ENCODE measurements at regions not wholly inside any gene's neighbourhood (a gene's known extent, or its start where the extent isn't known, plus 50 kb on each side); places are given as distances from the start of the nearest gene placed in this dataset.

DNA sequence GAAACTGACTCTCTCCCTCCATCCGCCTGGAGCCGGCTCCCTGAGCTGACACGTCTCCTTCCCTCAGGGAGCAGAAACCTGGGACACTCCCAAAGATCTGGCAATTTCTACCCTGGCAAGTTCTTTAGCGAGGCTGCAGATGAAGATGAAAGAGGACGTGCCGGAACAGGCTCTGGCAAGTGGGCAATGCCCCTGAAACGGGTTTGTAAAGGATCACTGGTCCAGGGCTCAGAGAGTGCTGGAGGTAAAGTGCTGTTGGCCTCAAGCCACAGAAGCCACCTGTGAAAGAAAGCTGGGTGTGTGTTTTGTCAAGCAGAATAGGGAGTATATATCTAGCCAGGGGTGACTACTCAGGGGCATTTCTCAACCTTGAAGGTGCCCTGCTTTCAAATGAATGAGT, 131.4 kb upstream of the ATP6AP2 start:
- DNase-seq: no peak

- DNase-seq: no peak
Observed at GRCh38 chrX:40448793-40449192, 132.0 kb upstream of the ATP6AP2 start.

DNA sequence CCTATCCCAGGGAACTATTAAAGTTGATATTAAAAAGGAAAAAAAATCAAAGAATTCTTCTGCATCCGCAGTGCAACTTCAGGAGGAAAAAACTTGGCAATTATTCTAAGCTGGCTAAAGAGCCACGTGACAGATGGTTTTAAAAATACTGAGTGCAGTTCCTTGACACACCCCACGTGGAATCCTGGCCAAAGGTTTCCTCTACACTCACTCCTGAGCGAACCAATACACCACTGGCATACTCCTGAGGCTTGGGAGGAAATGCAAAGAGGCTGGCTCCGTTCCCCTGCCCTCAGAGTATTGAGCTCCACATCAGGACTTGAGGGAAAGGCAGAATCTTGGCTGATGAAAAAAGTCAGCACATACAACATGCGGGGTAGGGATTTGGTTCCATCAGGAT, 133.8 kb upstream of the ATP6AP2 start:
- DNase-seq: no peak

- DNase-seq: no peak
Observed at GRCh38 chrX:40445691-40446090, 135.1 kb upstream of the ATP6AP2 start.

GRCh38 chrX:40444798-40445496, 135.8 kb upstream of the ATP6AP2 start:
- no peak for DNase-seq

DNA sequence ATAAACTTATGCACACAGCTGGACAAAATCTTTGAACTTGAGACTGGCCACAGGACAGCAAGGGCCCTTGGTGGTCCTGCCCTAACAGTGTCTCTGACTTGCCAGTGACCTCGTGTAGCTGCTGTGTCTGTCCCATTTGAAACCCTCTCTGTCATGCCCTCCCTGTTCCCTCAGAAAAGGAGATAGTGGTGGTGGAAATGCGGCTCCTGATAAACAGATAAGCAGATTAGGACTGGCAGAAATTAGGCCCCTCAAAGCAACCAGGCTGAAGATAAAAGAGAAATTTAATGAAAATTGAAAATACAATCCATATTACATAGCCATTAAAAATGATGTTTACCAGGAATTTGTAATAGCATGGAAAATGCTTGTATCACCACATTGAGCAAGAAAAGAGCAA, 136.6 kb upstream of the ATP6AP2 start:
- DNase-seq: no peak

DNA sequence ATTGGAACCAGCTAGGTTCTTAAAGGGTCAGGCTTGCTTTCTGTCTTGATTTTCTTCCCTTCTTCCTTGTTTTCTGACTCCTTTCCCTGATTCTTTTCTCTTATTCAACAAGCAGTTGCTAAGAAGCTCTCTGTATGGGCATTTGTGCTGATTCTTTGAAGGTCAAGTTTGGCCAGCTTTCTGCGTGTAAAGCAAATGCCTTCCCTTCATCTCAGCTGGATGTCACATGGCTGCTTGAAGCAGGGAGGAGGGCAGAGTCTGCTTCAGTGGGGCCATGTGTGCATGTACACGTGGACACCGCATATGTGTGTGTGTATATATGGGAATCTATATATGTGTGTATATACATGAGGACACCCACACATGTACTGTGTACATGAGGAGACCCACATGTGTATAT, 139.9 kb upstream of the ATP6AP2 start:
- no peak for DNase-seq

- DNase-seq: no peak
Observed at GRCh38 chrX:40439625-40440532, 140.9 kb upstream of the ATP6AP2 start.

GRCh38 chrX:40437348-40437747, 143.4 kb upstream of the ATP6AP2 start:
- no peak for DNase-seq

DNA sequence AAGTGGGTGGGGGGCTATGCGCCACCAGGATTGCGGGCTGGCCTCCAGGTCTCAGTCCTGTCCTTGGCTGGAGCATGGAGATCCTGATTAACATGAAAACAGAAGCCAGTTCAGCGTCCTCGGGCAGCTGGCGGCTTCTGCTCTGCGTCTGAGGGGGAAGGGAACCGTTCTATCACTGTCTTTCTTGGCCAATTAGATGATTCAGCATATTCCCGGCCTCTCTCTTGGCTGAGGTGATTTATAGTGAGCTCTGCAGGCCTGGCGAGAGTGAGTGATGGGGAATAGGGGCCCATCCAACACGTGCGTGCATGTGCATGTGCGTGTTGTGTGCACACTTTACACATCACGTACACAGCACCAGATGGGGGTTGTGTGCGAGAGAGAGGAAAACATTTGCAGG, 145.8 kb upstream of the ATP6AP2 start:
- no peak for DNase-seq

- DNase-seq: no peak
Observed at GRCh38 chrX:40434443-40434842, 146.3 kb upstream of the ATP6AP2 start.

- DNase-seq: no peak
Observed at GRCh38 chrX:40433160-40433559, 147.6 kb upstream of the ATP6AP2 start.

GRCh38 chrX:40424259-40424658, 156.5 kb upstream of the ATP6AP2 start:
- DNase-seq: no peak

- DNase-seq: no peak
Observed at GRCh38 chrX:40423299-40423698, 157.5 kb upstream of the ATP6AP2 start.

DNA sequence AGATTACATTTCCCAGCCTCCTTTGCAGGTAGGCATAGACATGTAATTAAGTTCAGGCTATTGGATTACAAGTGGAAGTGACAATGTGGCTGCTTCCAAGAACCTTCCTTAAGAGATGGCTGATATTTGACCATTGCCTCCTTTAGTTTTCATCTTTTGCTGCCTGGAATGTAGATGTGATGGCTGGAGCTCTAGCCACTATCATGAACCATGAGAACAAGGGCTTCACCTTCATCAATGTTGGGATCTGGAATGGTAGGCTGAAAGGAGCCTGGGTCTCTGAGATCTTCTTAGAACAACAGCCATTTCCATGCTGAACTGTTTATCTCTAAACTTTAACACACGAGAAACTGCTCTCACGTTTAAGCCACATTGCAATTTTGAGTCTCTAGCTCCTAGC, 158.7 kb upstream of the ATP6AP2 start:
- DNase-seq: no peak

DNA sequence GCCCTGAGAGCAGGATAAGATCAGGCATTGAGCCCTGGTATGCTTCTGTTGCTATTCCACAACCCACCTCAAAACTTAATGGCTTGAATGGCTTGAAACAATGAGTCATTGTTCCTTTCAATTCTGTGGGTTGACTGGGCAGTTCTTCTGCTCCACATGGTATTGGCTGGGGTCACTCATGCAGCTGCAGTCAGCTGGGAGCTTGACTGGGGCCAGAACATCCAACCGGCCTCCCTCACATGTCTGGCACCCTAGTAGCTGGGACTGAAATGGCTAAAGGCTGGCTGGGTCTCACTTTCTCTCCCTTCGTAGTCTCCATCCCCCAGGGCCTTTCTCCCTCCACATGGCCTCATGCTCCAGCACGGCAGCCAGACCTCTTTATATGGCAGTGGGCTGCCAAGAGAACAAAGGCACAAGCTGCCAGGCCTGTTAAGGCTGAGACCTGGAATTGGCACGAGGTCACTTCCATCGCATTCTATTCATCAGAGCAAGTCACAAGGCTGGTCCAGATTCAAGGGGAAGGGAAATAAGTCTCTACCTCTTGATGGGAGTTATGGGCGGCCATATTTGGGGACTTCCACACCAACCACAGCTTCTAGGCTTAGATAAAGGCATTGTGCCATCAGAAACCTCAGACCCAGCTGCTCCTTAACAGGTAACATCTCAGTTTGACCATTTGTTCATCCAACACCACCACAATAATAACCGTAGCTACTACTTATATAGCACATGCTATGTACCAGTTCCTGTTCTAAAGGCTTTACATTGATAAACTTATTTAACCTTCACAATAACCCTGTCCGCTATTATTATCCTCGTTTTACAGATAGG, 159.7 kb upstream of the ATP6AP2 start:
- DNase-seq: no peak

DNA sequence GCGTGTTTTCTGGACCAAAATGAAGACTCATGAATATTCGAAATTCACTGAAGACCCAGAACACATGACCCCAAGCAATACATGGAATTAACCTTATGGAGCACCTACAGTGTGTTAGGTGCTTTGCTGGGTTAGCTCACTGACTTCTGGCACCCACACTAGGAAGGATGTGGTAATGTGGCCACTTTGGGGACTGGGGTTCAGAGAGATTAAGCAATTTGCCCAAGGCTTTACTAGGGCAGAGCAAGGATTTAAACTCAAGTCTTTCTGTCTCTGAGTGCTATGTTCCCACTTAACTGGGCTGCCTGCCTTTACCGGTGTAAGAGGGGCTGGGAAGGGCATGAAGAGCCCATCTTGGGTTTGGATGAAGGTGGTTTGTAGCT, 162.0 kb upstream of the ATP6AP2 start:
- no peak for DNase-seq

GRCh38 chrX:40418146-40418812, 162.5 kb upstream of the ATP6AP2 start:
- no peak for DNase-seq

DNA sequence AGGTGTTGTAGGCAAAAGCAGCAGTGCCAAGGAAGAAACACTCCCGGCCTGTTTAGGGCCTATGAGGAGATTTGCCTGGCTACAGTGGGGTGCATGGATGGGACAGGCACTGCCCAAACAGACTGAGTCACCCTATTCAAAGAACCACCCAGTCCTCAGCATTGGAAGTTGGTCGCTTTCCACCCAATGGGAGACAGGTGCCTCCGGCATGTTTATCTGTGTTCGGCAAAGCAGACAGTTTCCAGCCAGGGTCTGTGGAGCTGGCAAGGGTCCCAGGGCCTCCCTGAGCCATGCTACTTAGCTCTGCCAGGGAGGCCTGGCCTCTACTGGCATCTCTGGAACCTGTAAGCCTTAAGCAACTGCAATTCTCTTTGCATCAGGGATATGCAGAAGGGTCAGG, 165.1 kb upstream of the ATP6AP2 start:
- peak; percentile 35 for DNase-seq

DNA sequence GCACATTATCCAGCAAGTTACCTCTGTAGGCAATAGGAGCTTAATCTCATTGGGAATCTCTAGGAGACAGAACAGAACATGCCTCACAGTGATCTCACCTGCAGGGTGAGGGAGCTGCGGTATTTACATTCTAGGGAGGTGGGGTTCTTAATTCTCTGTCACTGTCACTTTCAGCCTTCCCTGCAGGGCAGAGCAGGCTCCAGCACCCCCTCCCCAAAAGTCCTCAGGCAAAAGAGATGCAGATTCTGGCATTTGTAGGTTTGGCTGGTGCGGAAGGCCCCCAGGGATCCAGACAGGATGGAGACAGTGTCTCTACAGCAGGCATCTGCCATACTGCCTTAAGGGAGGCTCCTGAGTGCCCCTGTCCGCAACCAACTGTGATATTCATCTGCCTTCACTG, 166.4 kb upstream of the ATP6AP2 start:
- DNase-seq: no peak

DNA sequence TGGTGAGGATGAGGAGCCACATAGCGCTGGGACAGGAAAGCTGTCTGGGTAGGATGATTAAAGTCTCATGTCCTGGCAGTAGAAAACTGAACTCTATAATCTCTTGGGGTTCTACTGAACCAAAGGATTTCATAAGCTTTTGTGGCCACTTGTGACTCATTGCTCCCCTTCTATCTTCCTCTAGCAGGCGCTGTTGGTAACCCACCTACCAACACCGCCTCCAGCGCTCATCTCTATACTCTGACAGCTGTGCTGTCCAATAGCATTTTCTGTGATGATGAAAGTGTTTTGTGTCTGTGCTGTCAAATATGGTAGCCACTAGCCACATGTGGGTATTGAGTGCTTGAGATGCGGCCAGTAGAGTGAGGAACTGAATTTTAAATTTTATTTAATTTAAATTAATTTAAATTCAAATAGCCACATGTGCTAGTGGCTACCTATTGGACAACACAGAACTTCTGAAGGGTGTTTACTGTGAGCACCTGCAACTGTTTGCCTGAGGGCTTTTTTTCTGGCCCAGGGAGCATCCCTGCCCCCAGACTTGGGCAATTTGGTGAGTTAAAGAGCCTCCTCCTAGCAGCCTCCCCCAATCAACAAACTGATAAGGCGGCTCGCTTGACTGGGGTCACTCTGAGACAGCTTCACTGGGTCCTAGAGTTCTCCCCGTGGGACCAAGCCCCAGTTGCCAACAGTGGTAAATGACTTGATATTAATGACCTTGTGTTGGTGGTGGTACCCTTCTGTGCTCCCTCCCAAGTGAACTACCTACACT, 169.2 kb upstream of the ATP6AP2 start:
- no peak for DNase-seq

DNA sequence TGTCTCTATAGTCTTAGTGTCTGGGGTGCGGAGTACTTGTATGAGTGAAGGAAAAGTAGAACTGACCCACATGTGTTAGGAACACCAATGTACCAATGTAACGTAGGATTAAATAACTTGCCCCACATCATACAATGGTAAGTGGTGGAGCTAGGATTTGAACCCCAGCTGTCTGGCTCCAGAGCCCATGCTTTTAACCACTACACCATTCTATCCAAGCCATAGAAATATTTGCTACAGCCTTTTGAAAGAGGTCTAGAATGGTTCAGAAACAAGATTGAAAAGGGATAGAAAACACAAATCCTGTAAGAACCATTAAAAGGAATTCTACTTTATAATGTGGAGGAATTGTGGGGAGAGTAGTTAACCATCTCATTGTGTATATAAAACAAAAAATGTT, 169.9 kb upstream of the ATP6AP2 start:
- no peak for DNase-seq

Data from NCI-H2029 (cell line).